ENCODE measurements at regions not wholly inside any gene's neighbourhood (a gene's known extent, or its start where the extent isn't known, plus 50 kb on each side); places are given as distances from the start of the nearest gene placed in this dataset.

DNA sequence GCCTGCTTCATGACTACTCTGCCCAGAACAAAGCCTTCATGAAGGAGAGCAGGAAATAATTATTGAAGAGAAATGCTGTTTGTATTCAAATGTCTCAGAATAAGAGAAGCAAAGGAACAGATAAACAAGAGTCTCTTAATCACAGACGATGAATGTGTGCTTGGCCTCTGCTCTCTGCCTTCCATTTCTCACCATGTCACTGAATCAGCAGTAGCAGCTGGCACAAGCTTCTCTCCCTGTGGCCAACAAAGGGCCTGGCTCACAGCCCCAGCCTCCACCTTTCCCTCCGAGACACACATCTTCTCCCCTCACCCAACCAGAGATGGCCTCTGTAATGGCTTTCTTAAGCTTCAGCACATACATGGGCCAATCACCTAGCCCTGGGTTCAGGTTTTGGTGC, 128.1 kb upstream of the SLIT3 start:
- TF ChIP-seq, protein P1, sequence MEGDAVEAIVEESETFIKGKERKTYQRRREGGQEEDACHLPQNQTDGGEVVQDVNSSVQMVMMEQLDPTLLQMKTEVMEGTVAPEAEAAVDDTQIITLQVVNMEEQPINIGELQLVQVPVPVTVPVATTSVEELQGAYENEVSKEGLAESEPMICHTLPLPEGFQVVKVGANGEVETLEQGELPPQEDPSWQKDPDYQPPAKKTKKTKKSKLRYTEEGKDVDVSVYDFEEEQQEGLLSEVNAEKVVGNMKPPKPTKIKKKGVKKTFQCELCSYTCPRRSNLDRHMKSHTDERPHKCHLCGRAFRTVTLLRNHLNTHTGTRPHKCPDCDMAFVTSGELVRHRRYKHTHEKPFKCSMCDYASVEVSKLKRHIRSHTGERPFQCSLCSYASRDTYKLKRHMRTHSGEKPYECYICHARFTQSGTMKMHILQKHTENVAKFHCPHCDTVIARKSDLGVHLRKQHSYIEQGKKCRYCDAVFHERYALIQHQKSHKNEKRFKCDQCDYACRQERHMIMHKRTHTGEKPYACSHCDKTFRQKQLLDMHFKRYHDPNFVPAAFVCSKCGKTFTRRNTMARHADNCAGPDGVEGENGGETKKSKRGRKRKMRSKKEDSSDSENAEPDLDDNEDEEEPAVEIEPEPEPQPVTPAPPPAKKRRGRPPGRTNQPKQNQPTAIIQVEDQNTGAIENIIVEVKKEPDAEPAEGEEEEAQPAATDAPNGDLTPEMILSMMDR (IDR thresholded peaks at IDR 0.05): no peak
- no peak for TF ChIP-seq POLR2A (IDR thresholded peaks at IDR 0.05)

Data from uterus (tissue), 2 donors.